Stomach (tissue), 4 donors: ENCODE measurements at regions not wholly inside any gene's neighbourhood (a gene's known extent, or its start where the extent isn't known, plus 50 kb on each side); places are given as distances from the start of the nearest gene placed in this dataset.

Experiments used
- EP300 ChIP-seq: sonication (generic); formaldehyde crosslinking; IDR thresholded peaks from one replicate; pipeline ENCODE4 v1.6.1; 2017; ENCODE audit warnings: antibody characterized with exemption
- POLR2A ChIP-seq, 4 donors: fragments of 450-650 bp; IDR thresholded peaks; one replicate each; pipeline ENCODE4 v1.6.1; 2016; ENCODE audit warnings: antibody characterized with exemption in 4 of 4, control low read depth in 2 of 4, mild to moderate bottlenecking in 1 of 4, moderate library complexity in 1 of 4
- POLR2AphosphoS5 ChIP-seq, 3 donors: sonication (generic); formaldehyde crosslinking; IDR thresholded peaks; one replicate each; pipeline ENCODE4 v1.6.1; 2016; ENCODE audit warnings: antibody characterized with exemption in 3 of 3
- TF ChIP-seq, protein P1 (sequence below), 7 experiments: fragments of 450-650 bp in 4 of 7; fragments of 200-600 bp in 3 of 7; sonication (generic) in 3 of 7; IDR thresholded peaks; one replicate each; pipeline ENCODE4 v1.5.1; 2016 to 2019; ENCODE audit warnings: antibody characterized with exemption in 7 of 7, control low read depth in 2 of 7, mild to moderate bottlenecking in 1 of 7

DNA sequence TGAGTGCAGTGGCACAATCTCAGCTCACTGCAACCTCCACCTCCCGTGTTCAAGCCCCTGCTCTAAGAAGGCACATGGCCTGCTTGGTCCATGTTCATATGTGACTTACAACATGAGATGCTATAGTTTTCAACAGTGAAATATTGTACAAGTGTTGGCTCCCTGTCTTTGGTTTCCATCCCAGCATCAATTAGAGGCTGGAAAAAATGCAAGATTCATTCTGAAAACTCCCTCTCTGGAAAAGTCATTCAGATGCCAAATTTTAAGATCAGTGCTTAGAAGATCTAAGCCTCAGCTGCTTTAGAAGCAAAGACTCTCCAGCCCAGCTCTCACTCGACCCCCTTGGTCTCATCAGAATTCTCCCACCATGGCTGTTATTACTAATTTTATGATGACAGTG lies 398.9 kb downstream of the KIF16B start:
- TF ChIP-seq, protein P1, sequence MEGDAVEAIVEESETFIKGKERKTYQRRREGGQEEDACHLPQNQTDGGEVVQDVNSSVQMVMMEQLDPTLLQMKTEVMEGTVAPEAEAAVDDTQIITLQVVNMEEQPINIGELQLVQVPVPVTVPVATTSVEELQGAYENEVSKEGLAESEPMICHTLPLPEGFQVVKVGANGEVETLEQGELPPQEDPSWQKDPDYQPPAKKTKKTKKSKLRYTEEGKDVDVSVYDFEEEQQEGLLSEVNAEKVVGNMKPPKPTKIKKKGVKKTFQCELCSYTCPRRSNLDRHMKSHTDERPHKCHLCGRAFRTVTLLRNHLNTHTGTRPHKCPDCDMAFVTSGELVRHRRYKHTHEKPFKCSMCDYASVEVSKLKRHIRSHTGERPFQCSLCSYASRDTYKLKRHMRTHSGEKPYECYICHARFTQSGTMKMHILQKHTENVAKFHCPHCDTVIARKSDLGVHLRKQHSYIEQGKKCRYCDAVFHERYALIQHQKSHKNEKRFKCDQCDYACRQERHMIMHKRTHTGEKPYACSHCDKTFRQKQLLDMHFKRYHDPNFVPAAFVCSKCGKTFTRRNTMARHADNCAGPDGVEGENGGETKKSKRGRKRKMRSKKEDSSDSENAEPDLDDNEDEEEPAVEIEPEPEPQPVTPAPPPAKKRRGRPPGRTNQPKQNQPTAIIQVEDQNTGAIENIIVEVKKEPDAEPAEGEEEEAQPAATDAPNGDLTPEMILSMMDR (IDR thresholded peaks at IDR 0.05) = no peak
- TF ChIP-seq EP300 = no peak
- no peak for TF ChIP-seq POLR2A (IDR thresholded peaks at IDR 0.05)
- TF ChIP-seq POLR2AphosphoS5 (IDR thresholded peaks at IDR 0.05) = no peak
